HL-60 (cell line): ENCODE measurements at regions not wholly inside any gene's neighbourhood (a gene's known extent, or its start where the extent isn't known, plus 50 kb on each side); places are given as distances from the start of the nearest gene placed in this dataset.

ENCODE experiments used
- CTCF ChIP-seq: IDR thresholded peaks from one replicate; pipeline ENCODE4 v1.5.1; 2011; ENCODE audit warnings: low read length, control low read depth, inconsistent platforms; ENCODE audit not compliant: insufficient read depth
- REST ChIP-seq: IDR thresholded peaks from 2 replicates; pipeline ENCODE4 v1.6.1; 2012; ENCODE audit warnings: low read depth; ENCODE audit not compliant: insufficient replicate concordance

GRCh38 chrX:95878874-95879273 is 805.8 kb upstream of the DIAPH2 start:
- TF ChIP-seq CTCF (no peak), REST (no peak)
